HG02852 (cell line): ENCODE measurements at regions not wholly inside any gene's neighbourhood (a gene's known extent, or its start where the extent isn't known, plus 50 kb on each side); places are given as distances from the start of the nearest gene placed in this dataset.

Source experiments
- ATAC-seq: cut with Tn5 transposase; IDR thresholded peaks from one replicate; pipeline ENCODE4 v1.9.1; 2021; ENCODE audit warnings: mild to moderate bottlenecking, moderate library complexity; ENCODE audit not compliant: unreplicated experiment

GRCh38 chr4:123259676-123260646, 136.6 kb upstream of the SPRY1 start:
- no peak for ATAC-seq

GRCh38 chr4:123260653-123261052, 135.9 kb upstream of the SPRY1 start:
- ATAC-seq = no peak

GRCh38 chr4:123262080-123262479, 134.5 kb upstream of the SPRY1 start:
- no peak for ATAC-seq

- no peak for ATAC-seq
Measured at GRCh38 chr4:123265443-123265842, 131.2 kb upstream of the SPRY1 start.

GRCh38 chr4:123266221-123266620, 130.4 kb upstream of the SPRY1 start:
- no peak for ATAC-seq

GRCh38 chr4:123278755-123279154, 117.8 kb upstream of the SPRY1 start:
- ATAC-seq = no peak

- ATAC-seq = no peak
Measured at GRCh38 chr4:123283371-123283895, 113.2 kb upstream of the SPRY1 start.

GRCh38 chr4:123284168-123284567, 112.4 kb upstream of the SPRY1 start:
- no peak for ATAC-seq

GRCh38 chr4:123286903-123287466, 109.6 kb upstream of the SPRY1 start:
- no peak for ATAC-seq

GRCh38 chr4:123288309-123289025, 108.1 kb upstream of the SPRY1 start:
- ATAC-seq = no peak

- ATAC-seq = no peak
Measured at GRCh38 chr4:123291329-123291728, 105.3 kb upstream of the SPRY1 start.

- peak; percentile 45 for ATAC-seq
Measured at GRCh38 chr4:123297836-123298235, 98.8 kb upstream of the SPRY1 start.

GRCh38 chr4:123298261-123298660, 98.3 kb upstream of the SPRY1 start:
- no peak for ATAC-seq

- ATAC-seq = no peak
Measured at GRCh38 chr4:123298801-123299200, 97.8 kb upstream of the SPRY1 start.

- no peak for ATAC-seq
Measured at GRCh38 chr4:123299212-123299691, 97.3 kb upstream of the SPRY1 start.

GRCh38 chr4:123300222-123301039, 96.2 kb upstream of the SPRY1 start:
- no peak for ATAC-seq

GRCh38 chr4:123301923-123302322, 94.7 kb upstream of the SPRY1 start:
- ATAC-seq = no peak

GRCh38 chr4:123304151-123304964, 92.2 kb upstream of the SPRY1 start:
- peak; percentile 87 for ATAC-seq

- no peak for ATAC-seq
Measured at GRCh38 chr4:123305736-123306135, 90.9 kb upstream of the SPRY1 start.

- ATAC-seq = no peak
Measured at GRCh38 chr4:123306769-123307168, 89.8 kb upstream of the SPRY1 start.
